ENCODE measurements at regions not wholly inside any gene's neighbourhood (a gene's known extent, or its start where the extent isn't known, plus 50 kb on each side); places are given as distances from the start of the nearest gene placed in this dataset.
"Not testable (repeated sequence)": the region's sequence is repeated elsewhere in the genome, so short reads cannot be mapped to it uniquely, and the experiment has no call there.

- DNase-seq (no peak), ATAC-seq (no peak)
- Histone ChIP-seq H3K4me1 (ENCODE audit: low read depth) (no peaks in the 10 kb centered on the region), H3K9me3 (peaks cover 3% of the 10 kb centered on the region), H3K4me3 (no peak overlapping the region), H3K36me3 (ENCODE audit: low read depth) (no peaks in the 10 kb centered on the region)
- TF ChIP-seq, protein P1, sequence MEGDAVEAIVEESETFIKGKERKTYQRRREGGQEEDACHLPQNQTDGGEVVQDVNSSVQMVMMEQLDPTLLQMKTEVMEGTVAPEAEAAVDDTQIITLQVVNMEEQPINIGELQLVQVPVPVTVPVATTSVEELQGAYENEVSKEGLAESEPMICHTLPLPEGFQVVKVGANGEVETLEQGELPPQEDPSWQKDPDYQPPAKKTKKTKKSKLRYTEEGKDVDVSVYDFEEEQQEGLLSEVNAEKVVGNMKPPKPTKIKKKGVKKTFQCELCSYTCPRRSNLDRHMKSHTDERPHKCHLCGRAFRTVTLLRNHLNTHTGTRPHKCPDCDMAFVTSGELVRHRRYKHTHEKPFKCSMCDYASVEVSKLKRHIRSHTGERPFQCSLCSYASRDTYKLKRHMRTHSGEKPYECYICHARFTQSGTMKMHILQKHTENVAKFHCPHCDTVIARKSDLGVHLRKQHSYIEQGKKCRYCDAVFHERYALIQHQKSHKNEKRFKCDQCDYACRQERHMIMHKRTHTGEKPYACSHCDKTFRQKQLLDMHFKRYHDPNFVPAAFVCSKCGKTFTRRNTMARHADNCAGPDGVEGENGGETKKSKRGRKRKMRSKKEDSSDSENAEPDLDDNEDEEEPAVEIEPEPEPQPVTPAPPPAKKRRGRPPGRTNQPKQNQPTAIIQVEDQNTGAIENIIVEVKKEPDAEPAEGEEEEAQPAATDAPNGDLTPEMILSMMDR (IDR thresholded peaks at IDR 0.05), result no peak
- intact Hi-C loops (cut with DNase I, micrococcal nuclease), result no loop called here
Measured at GRCh38 chr12:17928708-17929366, 161.2 kb downstream of the RERGL start.

GRCh38 chr12:17918013-17918412 lies 172.0 kb downstream of the RERGL start:
- H3K4me1 ChIP-seq (ENCODE audit: low read depth), result no peaks in the 10 kb centered on the region
- TF ChIP-seq, protein P1 (IDR thresholded peaks at IDR 0.05), result no peak
- peaks cover 47% of the 10 kb centered on the region for H3K9me3 ChIP-seq
- DNase-seq, result no peak
- H3K36me3 ChIP-seq (ENCODE audit: low read depth), result no peaks in the 10 kb centered on the region
- intact Hi-C loops (cut with DNase I, micrococcal nuclease), result no loop called here
- ATAC-seq, result no peak
- no peak overlapping the region for H3K4me3 ChIP-seq

DNA sequence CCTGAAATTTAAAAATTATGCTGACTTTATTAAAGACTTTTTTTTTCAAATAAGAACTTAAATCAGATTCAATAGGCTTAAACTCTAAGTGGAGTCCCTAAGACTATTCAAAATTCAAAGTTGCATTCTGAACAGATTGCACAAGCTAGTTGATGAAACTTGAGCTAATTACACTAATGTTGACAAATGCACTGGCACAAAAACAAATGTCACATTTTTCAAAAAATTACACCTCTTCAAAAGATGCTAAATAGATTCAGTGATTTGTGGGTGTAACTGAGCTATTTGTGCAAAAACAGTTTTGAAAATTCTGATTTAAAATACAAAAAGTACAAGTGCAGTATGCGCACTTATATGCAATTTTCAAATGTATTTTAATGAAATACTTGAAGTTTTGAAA lies 205.4 kb downstream of the RERGL start:
- TF ChIP-seq, protein P1 (IDR thresholded peaks at IDR 0.05), result no peak
- Histone ChIP-seq H3K9me3 (peaks cover 12% of the 10 kb centered on the region), H3K4me1 (ENCODE audit: low read depth) (no peaks in the 10 kb centered on the region), H3K36me3 (ENCODE audit: low read depth) (no peaks in the 10 kb centered on the region), H3K4me3 (no peak overlapping the region)
- DNase-seq (no peak), ATAC-seq (no peak)
- intact Hi-C loops (cut with DNase I, micrococcal nuclease), result no loop called here

- intact Hi-C loops (cut with DNase I, micrococcal nuclease), result no loop called here
- Histone ChIP-seq H3K4me3 (no peak overlapping the region), H3K9me3 (peaks cover 27% of the 10 kb centered on the region), H3K4me1 (ENCODE audit: low read depth) (no peaks in the 10 kb centered on the region), H3K36me3 (ENCODE audit: low read depth) (no peaks in the 10 kb centered on the region)
- ATAC-seq (no peak), DNase-seq (no peak)
- TF ChIP-seq, protein P1 (IDR thresholded peaks at IDR 0.05), result no peak
Measured at GRCh38 chr12:17878714-17879113, 211.3 kb downstream of the RERGL start.

- Histone ChIP-seq H3K9me3 (peaks cover 32% of the 10 kb centered on the region), H3K4me3 (no peak overlapping the region), H3K36me3 (ENCODE audit: low read depth) (no peaks in the 10 kb centered on the region), H3K4me1 (ENCODE audit: low read depth) (no peaks in the 10 kb centered on the region)
- DNase-seq, result no peak
- TF ChIP-seq, protein P1 (IDR thresholded peaks at IDR 0.05), result no peak
- no peak for ATAC-seq
- intact Hi-C loops (cut with DNase I, micrococcal nuclease), result no loop called here
Measured at GRCh38 chr12:17875230-17875629, 214.8 kb downstream of the RERGL start.

DNA sequence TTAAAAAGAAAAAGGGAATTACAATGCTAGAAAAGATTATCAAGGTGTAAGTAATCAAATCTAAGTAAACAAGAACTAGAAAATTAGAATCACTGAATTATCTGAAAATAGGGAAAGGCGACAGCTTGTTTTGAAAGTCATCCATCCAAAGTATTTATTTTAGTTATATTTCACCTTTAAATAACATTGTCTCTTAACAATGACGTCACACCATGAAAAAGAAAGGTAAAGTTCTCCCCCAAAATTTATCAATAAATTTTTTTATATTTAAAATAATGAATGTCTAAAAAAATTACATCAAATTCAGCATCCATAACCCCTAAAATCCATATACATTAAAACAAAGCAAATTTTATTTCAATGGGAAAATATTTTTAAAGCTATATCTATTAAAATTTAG lies 223.2 kb downstream of the RERGL start:
- TF ChIP-seq, protein P1 (IDR thresholded peaks at IDR 0.05), result no peak
- intact Hi-C loops (cut with DNase I, micrococcal nuclease), result no loop called here
- peaks cover 34% of the 10 kb centered on the region for H3K9me3 ChIP-seq
- DNase-seq (no peak), ATAC-seq (no peak)
- H3K4me1 ChIP-seq (ENCODE audit: low read depth), result no peaks in the 10 kb centered on the region
- H3K36me3 ChIP-seq (ENCODE audit: low read depth), result no peaks in the 10 kb centered on the region
- H3K4me3 ChIP-seq, result no peak overlapping the region

DNA sequence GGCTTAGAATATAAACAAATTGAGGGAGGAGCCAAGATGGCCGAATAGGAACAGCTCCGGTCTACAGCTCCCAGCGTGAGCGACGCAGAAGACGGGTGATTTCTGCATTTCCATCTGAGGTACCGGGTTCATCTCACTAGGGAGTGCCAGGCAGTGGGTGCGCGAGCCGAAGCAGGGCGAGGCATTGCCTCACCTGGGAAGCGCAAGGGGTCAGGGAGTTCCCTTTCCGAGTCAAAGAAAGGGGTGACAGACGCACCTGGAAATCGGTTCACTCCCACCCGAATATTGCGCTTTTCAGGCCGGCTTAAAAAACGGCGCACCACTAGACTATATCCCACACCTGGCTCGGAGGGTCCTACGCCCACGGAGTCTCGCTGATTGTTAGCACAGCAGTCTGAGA lies 234.4 kb downstream of the RERGL start:
- peaks cover 33% of the 10 kb centered on the region for H3K9me3 ChIP-seq
- H3K4me1 ChIP-seq (ENCODE audit: low read depth); H3K36me3 ChIP-seq (ENCODE audit: low read depth); H3K4me3 ChIP-seq; ATAC-seq; DNase-seq; intact Hi-C loops (cut with DNase I, micrococcal nuclease): not testable (repeated sequence)

All from mucosa of descending colon (tissue), 3 donors.